GM18499 (cell line): ENCODE measurements at regions not wholly inside any gene's neighbourhood (a gene's known extent, or its start where the extent isn't known, plus 50 kb on each side); places are given as distances from the start of the nearest gene placed in this dataset.
"Not testable (repeated sequence)": the region's sequence is repeated elsewhere in the genome, so short reads cannot be mapped to it uniquely, and the experiment has no call there.

Experiments
- ATAC-seq: cut with Tn5 transposase; IDR thresholded peaks from one replicate; pipeline ENCODE4 v1.9.1; 2021; ENCODE audit warnings: moderate number of reproducible peaks; ENCODE audit not compliant: insufficient read depth, unreplicated experiment

DNA sequence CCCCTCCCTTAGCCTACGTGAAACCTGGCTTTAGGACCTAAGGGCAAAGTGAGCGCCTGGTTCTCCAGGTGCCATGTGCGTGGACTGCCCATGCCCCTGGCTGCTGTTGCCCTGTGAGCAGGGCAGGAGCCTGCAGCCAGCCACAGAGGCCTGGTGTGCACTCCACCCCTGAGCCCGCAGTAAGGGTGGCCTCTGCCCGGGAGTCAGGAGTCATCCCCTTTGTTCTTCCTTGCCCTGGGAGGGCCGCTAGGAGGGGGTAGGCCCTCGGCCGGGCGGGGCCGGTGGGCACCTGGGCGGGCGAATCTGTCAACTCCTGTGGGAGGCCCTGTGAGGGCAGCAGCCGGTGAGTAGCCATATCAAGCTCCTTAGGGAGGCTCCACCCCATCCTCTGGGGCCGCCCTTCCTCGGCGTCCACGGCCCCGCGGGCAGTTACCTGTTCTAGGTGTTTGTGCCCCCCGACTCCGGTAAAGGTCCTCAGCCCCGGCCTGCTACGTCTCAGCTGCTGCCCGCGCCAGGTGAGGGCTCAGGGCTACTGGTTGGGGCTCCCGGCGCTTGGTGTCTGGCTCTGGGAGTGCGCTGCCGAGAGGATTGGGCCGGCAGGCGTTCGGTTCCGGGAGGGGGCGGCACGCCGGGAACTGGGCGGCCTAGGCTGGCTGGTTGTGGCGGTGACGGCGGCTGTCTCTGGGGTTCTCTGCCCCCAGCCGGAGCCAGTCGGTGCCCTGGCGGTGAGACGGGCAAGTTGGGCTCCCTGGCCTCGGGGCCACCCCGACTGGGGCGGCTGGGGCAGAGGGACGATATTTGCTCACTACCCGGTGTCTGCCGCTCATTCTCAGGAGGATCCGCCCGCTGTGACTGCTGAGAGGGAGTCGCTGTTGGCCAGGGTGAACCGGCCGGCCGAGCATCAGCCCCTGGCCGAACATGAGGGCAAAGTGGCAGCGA is 1060.2 kb downstream of the TECRL start:
- no peak for ATAC-seq

DNA sequence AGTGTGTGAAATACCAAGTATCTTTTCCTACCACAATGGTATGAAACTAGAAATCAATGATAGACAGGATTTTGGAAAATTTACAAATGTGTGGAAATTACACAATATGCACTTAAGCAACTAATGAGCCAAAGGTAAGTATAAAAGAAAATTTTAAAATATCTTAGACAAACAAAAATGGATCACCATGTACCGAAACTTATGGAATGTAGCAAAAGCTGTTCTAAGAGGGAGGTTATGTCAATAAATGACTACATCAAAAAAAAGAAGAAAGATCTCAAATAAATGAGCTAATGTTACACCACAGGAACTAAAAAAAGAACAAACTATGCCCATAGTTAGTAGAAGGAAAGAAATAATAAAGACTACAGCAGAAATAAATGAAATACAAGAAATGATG is 1084.1 kb downstream of the TECRL start:
- ATAC-seq, result no peak

DNA sequence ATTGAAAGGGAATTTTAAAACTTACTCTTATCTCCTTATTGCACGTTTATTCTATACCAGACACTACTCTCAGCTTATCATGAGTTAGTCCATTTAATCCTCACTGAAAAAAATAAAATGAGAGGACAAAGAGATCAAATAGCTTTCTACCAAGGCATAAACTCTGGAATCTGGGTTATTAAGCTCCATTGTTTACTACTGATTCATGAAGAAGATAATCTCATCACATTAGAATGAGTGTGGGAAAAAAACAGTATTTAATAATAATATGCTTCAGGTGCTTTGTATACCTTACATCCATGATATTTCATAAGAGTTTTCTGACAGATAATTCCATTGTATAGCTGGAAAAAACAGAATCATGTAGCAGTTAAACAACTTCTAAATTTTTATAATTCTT is 1092.6 kb downstream of the TECRL start:
- no peak for ATAC-seq

DNA sequence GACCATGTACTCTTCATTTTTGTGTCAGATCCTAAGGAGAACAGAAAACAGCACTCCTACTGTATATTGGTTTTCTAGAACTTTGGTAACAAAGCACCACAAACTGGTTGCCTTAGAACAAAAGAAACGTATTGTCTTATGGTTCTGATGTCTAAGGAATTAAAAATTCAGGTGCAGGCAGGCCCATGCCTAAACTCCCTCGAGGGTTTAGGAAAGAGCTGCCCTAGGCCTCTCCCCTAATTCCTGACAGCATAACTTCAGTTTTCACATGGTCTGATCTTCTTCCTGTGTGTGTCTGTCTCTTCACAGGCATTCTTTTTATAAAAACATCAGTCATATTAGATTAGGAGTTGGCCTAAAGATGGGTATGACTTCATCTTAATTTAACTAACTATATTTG is 1093.6 kb downstream of the TECRL start:
- no peak for ATAC-seq

DNA sequence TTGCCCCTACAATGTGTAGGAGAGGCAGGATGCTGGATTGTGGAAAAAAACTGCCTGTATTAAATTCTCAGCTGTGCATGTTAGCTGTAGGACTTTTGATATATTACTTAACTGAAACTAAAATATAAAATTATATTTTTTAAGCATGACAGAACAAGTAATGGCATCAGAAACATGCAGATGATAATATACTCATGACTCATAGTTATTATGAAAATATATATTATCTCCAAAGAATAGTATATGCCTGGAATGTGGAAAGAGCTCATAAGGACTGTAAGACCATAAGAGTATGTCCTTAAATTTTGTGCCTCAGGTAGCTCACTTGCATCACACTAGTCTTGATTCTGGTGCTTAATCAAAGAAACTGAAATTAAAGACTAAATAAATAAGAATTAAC is 1100.6 kb downstream of the TECRL start:
- no peak for ATAC-seq

DNA sequence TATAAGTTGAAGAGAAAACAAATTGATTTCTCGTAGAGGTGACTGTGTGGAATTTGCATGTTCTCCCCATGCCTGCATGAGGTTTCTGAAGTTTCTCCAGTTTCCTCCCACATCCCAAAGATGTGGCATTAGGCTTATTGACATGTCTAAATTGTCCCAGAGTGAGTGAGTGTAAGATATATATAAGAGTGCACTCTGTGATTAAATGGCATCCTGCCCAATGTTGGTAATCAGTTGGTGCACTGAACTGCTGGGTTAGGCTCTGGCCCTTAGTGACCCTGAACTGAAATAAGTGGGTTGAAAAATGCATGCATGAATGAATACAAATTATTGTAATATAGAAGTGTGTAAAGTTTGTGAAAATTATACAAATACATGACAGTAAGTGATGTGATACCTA is 1106.5 kb downstream of the TECRL start:
- ATAC-seq, result no peak

DNA sequence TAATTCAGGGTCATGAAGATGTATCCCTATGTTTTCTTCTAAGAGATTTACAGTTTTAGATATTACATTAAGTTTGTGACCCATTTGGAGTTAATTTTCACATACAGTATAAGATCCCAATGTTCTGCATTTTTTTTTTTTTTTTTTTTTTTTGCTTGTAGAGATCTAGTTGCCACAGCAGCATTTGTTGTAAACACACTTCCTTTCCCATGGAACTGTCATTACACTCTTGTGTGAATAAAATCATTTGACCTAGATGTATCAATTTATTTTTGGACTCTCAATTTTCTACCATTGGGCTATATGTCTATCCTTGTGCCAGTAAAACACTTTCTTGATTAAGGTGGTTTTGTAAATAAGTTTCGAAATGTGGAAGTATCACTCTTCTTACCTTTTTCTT is 1107.2 kb downstream of the TECRL start:
- ATAC-seq, result no peak

DNA sequence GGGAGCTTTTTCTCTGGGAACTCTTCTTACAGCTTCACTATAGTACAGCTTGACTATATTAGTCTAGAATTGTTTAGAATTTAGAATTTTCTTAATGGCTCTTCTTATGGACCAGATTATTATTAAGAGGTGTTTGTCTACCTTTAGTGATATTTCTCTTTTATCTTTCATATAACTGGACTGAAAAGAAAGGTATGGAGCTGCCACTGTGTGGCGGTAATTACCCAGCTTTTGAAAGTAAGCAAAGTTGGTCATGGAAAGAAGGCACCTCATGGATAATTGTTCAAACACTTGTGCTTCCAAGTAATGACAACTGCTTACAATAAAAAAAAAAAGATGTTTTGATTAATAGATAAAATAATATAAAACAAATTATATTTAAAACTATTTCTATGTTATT is 1112.5 kb downstream of the TECRL start:
- ATAC-seq, result no peak

DNA sequence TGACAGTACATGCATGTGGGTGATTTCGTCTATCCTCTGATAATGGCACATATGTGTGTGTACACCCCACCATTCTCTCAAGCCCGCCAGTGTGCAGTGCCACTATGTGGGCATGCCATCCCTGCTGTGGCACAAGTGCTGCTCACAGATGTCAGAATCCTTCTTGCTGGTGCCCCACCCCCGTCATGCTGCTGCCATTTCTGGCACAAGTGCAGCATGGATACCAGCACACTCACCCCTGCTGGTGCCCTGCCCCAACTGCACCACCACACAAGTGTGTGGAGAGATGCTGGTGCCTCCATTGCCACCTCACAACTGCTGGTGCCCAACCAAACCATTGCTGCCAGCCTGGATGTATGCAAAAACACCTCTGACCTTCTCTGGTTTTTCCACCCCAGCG is 1133.8 kb downstream of the TECRL start:
- no peak for ATAC-seq

DNA sequence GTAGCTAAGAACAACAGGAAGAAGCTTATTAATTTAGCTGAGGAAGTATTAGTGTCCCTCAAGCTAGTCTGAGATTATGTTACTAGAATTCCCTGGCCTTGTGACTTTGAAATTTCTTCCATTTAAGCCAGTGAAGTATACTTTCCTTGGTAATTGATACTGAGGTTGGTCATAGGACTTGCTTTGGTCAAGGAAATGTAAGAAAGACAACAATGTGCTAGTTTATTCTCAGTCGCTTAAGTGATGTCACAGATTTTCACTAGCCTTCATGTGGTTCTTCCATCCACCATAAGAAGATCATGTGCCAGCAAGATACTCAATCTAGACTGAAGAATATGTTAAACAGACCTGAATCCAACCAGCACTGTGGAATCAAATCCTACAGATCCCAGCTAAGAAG is 1140.1 kb downstream of the TECRL start:
- ATAC-seq, result no peak

DNA sequence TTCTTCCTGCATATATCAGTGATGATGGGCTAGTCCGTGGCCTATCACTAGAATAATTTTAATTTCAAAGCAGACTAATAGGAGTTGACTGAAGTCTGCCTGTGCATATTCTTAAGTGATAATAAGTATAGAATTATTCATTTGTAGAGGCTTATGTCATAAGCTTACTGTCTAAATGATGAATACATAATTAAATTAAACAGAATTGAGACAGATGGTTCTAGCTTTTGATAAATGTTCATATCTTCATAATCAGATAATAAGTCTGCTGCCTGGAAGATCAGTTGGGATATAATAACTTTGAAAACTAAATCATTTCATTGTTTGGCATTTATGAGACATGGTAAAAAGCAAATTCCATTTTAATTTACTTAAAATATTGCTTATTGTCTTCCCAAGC is 1175.6 kb downstream of the TECRL start:
- ATAC-seq, result no peak

DNA sequence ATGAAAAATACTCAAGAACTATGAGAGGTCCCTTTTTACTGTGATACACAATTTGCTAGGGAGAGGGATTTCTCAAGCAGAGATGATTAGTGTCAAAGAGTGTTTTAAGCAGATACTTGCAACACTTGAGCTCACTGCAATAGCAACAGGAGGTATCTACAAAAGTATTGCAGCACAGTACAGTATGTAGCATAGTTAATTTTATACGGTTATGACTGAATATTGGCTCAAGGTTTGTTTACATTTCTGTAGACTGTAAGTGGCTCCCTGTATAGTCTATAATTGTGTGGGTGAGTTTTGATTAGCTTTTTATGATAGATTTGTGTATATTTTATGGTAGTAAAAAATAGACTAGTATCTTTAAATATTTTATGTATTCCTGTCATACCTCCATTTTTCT is 1177.2 kb downstream of the TECRL start:
- ATAC-seq, result no peak

DNA sequence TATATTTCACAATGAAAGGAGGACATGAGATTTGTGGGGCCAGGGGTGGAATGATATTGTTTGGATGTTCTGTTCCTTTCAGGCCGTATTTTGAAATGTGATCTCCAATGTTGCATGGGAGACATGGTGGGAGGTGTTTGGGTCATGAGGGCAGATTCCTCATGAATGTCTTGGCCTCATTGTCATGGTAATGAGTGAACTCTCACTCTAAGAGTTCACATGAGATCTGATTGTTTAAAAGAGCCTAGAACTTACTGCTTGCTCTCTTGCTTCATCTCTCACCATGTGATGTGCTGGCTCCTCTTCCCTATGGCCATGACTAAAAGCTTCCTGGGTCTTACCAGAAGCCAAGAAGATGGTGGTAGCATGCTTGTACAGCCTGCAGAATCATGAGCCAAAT is 1183.0 kb downstream of the TECRL start:
- no peak for ATAC-seq

DNA sequence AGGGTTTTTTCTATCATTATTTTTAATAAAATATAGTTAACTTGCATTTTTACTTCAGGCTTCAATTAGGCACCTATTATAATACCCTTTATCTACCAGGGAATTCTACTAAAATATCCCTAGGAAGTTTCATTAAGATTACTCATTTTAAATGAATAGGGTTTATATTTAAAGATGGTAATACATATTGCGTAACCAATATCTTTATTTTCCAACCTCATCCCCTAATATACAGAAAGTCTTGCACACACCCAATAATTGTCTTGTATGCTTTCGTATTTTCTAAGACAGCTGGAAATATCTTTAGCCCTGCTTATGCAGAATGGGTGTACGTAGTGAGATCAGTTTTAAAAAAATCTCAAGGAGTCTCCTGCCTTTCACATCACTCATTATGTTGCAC is 1186.8 kb downstream of the TECRL start:
- ATAC-seq, result no peak

DNA sequence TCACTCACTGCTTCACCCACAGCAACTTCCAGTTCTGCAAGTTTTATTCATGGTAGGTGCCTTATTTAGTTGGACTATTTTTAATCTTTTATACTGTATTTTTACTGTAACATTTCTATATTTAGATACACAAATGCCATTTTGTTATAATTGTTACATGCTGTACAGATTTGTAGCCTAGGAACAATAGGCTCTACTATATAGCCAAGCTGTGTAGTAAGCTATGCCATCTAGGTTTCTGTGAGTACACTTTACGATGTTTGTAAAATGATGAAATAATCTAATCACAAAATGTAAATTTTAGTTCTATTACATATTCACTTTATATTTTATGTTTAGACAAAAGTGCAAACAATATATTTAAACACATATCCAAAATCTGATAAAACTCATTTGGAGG is 1187.8 kb downstream of the TECRL start:
- ATAC-seq, result no peak

DNA sequence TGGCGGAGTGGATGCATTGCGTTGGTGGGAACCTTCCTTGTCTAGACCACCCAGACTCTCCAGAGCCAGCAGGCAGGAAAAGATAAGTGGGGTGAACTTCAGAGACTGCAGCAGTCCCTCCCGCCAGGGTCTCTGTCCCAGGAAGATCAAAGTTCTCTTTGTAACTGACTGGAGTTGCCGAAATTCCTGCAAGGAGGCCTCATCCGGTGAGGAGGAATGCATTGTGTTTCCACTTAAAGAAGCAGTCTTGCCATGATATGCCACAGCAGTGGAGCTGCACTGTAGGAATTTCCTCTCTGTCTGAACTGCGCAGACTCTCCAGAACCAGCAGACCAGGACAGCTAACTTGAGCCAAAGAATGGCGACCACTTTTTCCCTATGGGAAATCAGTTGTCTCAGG is 1190.4 kb downstream of the TECRL start:
- no peak for ATAC-seq

DNA sequence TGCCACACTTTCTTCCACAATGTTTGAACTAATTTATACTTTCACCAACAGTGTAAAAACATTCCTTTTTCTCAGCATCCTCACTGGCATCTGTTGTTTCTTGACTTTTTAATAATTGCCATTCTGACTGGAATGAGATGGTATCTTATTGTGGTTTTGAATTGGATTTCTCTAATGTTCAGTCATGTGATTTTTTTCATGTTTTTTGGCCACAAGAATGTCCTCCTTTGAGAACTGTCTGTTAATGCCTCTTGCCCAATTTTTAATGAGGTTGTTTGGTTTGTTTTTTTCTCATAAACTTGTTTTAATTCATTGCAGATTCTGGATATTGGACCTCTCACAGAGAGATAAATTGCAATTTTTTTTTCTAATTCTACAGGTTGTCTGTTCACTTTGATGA is 1195.2 kb downstream of the TECRL start:
- no peak for ATAC-seq

DNA sequence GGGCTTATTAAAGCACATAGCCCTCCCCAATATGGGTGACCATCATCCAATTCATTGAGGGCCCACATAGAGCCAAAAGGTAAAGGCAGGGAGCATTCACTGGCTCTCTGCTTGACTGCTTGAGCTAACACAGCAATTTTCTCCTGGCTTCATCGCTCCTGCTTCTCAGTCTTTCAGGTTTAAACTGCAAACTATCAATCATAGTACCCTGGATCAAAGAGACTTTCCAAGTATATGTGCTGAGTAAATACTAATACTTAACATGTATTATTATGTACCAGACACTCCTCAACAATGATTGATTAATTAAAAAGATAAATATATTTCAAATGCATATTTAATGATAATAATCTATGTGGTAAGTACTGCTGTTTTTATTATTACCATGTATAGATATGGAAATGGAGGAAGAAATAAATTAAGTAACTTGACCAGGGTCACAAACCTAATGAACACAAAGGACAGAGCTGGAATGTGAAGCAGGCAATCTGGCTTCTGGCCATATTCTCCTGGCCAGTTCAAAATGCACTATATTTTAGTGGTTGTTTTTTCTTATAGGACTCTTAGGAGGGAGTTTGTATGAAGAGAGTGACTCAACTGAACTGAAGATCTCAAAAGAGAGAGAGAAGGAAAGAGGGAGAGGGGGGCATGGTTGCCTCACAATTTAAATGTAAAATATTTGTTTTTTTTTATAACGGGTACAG is 1197.3 kb downstream of the TECRL start:
- ATAC-seq, result no peak

DNA sequence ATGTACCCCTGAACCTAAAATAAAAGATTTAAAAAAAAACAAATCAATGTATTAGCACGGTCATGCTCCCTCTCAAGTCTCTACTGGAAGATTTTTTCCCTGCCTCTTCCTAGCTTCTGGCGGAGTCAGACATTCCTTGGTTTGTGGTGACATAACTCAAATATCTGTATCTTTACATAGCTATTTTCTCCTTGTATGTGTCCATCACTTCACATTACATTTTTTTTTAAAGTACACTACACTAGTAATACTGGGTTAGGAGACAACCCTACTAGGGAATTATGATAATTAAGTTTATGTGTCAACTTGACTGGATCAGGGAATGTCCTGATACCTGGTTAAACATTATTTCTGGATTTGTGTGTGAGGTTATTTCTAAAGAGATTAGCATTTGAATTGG is 1197.9 kb downstream of the TECRL start:
- no peak for ATAC-seq

DNA sequence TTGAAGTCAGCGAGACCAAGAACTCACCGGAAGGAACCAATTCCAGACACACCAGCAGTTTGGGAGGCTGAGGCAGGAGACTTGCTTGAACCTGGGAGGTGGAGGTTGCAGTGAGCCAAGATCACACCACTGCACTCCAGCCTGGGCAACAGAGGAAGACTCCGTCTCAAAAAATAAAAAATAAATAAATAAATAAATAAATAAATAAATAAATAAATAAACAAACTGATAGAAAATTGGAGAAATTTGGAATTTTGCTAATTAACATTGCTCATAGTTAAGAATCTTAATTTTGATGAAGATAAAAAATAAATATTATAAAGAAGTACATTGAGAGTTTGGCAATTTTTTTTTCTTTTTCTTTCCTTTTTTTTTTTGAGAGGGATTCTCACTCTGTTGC is 1216.2 kb downstream of the TECRL start:
- ATAC-seq, result not testable (repeated sequence)

DNA sequence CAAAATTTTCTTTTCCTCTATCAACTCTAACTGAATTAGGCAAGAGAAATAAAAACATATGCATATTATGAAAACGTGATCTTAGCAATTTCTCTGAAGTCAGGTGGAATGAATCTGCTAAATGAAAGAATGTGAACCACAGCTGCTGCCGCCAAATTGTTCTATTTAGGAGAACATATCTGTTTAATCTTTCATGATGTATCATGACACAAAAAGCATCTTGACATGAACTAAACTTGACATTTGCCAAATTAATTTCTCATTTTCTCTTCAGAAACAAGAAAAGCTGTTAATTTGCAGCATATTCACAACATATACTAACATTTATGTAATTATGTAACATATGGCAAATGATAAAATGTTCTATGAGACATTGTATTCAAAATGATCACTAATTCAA is 1237.9 kb downstream of the TECRL start:
- ATAC-seq, result no peak

DNA sequence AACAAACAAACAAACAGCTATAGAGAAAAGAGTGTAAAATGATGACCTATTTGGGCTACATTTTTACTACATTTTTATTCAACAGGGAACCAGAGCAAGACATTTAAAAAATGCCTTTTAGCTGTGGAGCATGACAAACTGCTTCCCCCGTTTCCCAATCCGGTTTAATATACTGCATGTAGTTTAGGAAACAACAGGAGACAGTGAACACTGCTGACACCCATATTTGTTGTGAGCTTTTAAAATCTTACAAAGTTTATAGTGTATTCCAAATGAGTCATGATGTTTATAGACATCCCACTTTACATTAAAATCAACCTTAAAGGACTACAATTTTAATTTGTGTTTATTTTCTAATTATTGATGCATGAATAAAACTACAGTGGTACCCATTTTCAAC is 1238.3 kb downstream of the TECRL start:
- ATAC-seq, result no peak
